CD14-positive monocyte (primary cell): ENCODE measurements at regions not wholly inside any gene's neighbourhood (a gene's known extent, or its start where the extent isn't known, plus 50 kb on each side); places are given as distances from the start of the nearest gene placed in this dataset.

Experiments used
- DNase-seq, 3 donors: peaks; one replicate each; pipeline ENCODE4 v3.0.0-alpha.2; 2011 to 2022
- H2AFZ ChIP-seq: 2 replicates; pipeline ENCODE4 v1.6.0; 2012; ENCODE audit warnings: mild to moderate bottlenecking, low read depth, low read length, inconsistent platforms; ENCODE audit not compliant: insufficient read depth, poor library complexity, severe bottlenecking
- H3K27ac ChIP-seq, 2 donors: 1 replicate in 1 of 2; 2 replicates in 1 of 2; pipeline ENCODE4 v1.5.1; 2012 to 2013; ENCODE audit warnings: low read length in 2 of 2, control low read depth in 1 of 2, inconsistent platforms in 1 of 2, low read depth in 1 of 2, mild to moderate bottlenecking in 1 of 2
- H3K27me3 ChIP-seq, 2 donors: one replicate each; pipeline versions ENCODE4 v1.6.0 to v1.6.1; 2011 to 2013; ENCODE audit warnings: low read length in 2 of 2; ENCODE audit not compliant: control insufficient read depth in 2 of 2, insufficient read depth in 2 of 2
- H3K36me3 ChIP-seq, 2 donors: replicated peaks in 1 of 2; 1 replicate in 1 of 2; 2 replicates in 1 of 2; pipeline versions ENCODE4 v1.5.1 to v1.6.1; 2012 to 2013; ENCODE audit warnings: low read length in 2 of 2, control low read depth in 1 of 2, inconsistent platforms in 1 of 2, mild to moderate bottlenecking in 1 of 2; ENCODE audit not compliant: insufficient read depth in 2 of 2, control insufficient read depth in 1 of 2
- H3K4me1 ChIP-seq, 2 donors: 1 replicate in 1 of 2; 2 replicates in 1 of 2; pipeline versions ENCODE4 v1.5.1 to v1.6.1; 2012 to 2013; ENCODE audit warnings: low read length in 2 of 2, control low read depth in 1 of 2, inconsistent platforms in 1 of 2, mild to moderate bottlenecking in 1 of 2, moderate library complexity in 1 of 2; ENCODE audit not compliant: insufficient read depth in 2 of 2, control insufficient read depth in 1 of 2
- H3K4me2 ChIP-seq: replicated peaks from 2 replicates; pipeline ENCODE3; 2012; ENCODE audit warnings: low read length, moderate library complexity, mild to moderate bottlenecking; ENCODE audit not compliant: poor library complexity, severe bottlenecking; ENCODE audit errors: extremely low read depth
- H3K4me3 ChIP-seq, 3 experiments: fragments of 200-600 bp in 1 of 3; sonication (generic) in 1 of 3; replicated peaks in 1 of 3; 1 replicate in 2 of 3; 2 replicates in 1 of 3; pipeline ENCODE4 v1.5.1; 2011 to 2013; ENCODE audit warnings: low read length in 3 of 3, mild to moderate bottlenecking in 3 of 3, control low read depth in 2 of 3, low read depth in 2 of 3, inconsistent platforms in 1 of 3, moderate library complexity in 1 of 3
- H3K79me2 ChIP-seq: 2 replicates; pipeline ENCODE4 v1.6.0; 2012; ENCODE audit warnings: mild to moderate bottlenecking, control low read depth, inconsistent platforms, low read length, moderate library complexity; ENCODE audit not compliant: insufficient read depth
- H3K9ac ChIP-seq: 2 replicates; pipeline ENCODE4 v1.6.0; 2017; ENCODE audit warnings: low read length, mild to moderate bottlenecking; ENCODE audit not compliant: insufficient read depth, poor library complexity, severe bottlenecking
- H3K9me3 ChIP-seq, 2 donors: replicated peaks in 1 of 2; 1 replicate in 1 of 2; 2 replicates in 1 of 2; pipeline versions ENCODE4 v1.5.1 to v1.6.1; 2012 to 2013; ENCODE audit warnings: low read length in 2 of 2, control low read depth in 1 of 2; ENCODE audit not compliant: control insufficient read depth in 1 of 2, insufficient read depth in 1 of 2
- H4K20me1 ChIP-seq: 2 replicates; pipeline ENCODE4 v1.6.0; 2012; ENCODE audit warnings: mild to moderate bottlenecking, low read length, control low read depth, moderate library complexity; ENCODE audit not compliant: insufficient read depth
- H3K27ac Mint-ChIP-seq, 7 donors: one replicate each; pipeline ENCODE4 v1.8.0; 2020; ENCODE audit warnings: mild to moderate bottlenecking in 7 of 7, mixed read lengths in 7 of 7, moderate library complexity in 6 of 7, inconsistent platforms in 2 of 7
- H3K27me3 Mint-ChIP-seq, 3 donors: one replicate each; pipeline ENCODE4 v1.8.0; 2021 to 2022; ENCODE audit warnings: low read depth in 3 of 3, mild to moderate bottlenecking in 3 of 3, mixed read lengths in 3 of 3, moderate library complexity in 3 of 3, inconsistent platforms in 1 of 3
- H3K36me3 Mint-ChIP-seq, 2 donors: one replicate each; pipeline ENCODE4 v1.8.0; 2020; ENCODE audit warnings: mixed read lengths in 2 of 2, inconsistent platforms in 1 of 2, mild to moderate bottlenecking in 1 of 2
- H3K4me1 Mint-ChIP-seq: one replicate; pipeline ENCODE4 v1.8.0; 2020; ENCODE audit warnings: mild to moderate bottlenecking, mixed read lengths
- H3K4me3 Mint-ChIP-seq, 2 donors: one replicate each; pipeline ENCODE4 v1.8.0; 2020; ENCODE audit warnings: mild to moderate bottlenecking in 2 of 2, mixed read lengths in 2 of 2, moderate library complexity in 1 of 2
- H3K9me3 Mint-ChIP-seq, 7 donors: one replicate each; pipeline ENCODE4 v1.8.0; 2020 to 2022; ENCODE audit warnings: mixed read lengths in 7 of 7, mild to moderate bottlenecking in 6 of 7, moderate library complexity in 6 of 7, inconsistent platforms in 2 of 7
- WGBS: methylation state at CpG from one replicate; pipeline ENCODE4 v1.1.5; 2013; ENCODE audit warnings: missing lambda C conversion rate; ENCODE audit not compliant: insufficient coverage; 5-methylcytosine and 5-hydroxymethylcytosine counted together
- intact Hi-C, 2 donors: fragments of 100-400 bp; cut with micrococcal nuclease; formaldehyde crosslinking; loops; one replicate each; pipeline versions ENCODE4 v1.15.0 to v1.15.1; 2023
- TF ChIP-seq, protein P1 (sequence below): fragments of 200-600 bp; IDR thresholded peaks from one replicate; pipeline ENCODE4 v1.8.0; 2022; ENCODE audit warnings: antibody characterized with exemption, mild to moderate bottlenecking

DNA sequence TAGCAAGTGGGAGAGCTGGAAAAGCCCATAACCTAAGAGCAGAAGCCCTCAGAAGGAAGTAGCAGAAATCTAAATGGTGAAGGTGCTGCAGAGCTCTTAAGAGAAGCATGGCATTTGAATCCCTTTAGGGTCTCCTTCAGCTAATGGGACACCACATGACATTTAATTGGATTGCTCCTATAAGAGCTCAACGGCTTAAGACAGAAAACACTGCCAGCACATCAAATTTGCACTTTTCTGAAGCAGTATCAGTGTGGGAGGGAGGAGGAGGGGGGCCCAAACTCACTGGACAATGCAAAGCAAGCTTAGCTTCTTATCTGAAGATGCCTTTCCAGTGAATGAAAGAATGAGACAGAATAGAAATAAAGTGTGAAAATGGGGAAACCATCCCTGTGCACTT is 287.9 kb upstream of the MTNR1B start:
- Histone ChIP-seq H3K9me3 (peaks cover 0 to 3% of the 10 kb centered on the region in 2 donors), H2AFZ (no peak overlapping the region)

DNA sequence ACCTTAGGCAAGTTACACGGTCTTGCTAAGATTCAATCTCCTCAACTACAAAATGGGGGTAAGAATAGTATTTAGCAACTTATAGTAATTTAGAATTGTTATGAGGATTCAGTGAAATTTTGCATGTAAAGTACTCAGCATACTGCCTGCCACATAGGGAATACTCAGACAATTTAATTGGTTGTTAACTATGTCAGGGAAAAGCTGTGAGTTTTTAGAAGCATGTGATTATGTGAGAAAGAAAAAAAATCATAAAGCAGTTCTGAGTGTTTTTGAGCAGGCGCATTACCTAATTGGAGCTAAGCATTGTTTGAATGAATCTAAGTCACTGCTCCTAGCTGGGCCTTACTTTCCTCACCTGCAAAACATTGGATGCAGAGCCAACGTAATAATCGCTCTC is 287.3 kb upstream of the MTNR1B start:
- Histone ChIP-seq H2AFZ (no peak overlapping the region), H3K27me3 (no peaks in the 10 kb centered on the region), H3K4me2 (no peak overlapping the region), H3K79me2 (no peaks in the 10 kb centered on the region), H3K9ac (no peak overlapping the region), H3K4me3 (no peak overlapping the region), H4K20me1 (no peaks in the 10 kb centered on the region), H3K36me3 (no peaks in the 10 kb centered on the region), H3K4me1 (no peaks in the 10 kb centered on the region), H3K27ac (no peak overlapping the region), H3K9me3 (peaks cover 0 to 3% of the 10 kb centered on the region in 2 donors)
- Mint-ChIP-seq H3K36me3 (no peaks in the 10 kb centered on the region), H3K9me3 (peaks cover 4 to 14% (median 5%) of the 10 kb centered on the region in 7 donors), H3K27me3 (no peaks in the 10 kb centered on the region), H3K4me3 (no peak overlapping the region), H3K4me1 (no peaks in the 10 kb centered on the region), H3K27ac (no peak overlapping the region)
- DNase-seq, result no peak
- 100% methylated on average over 2 of the region's 4 CpGs for WGBS
- intact Hi-C loops, result no loop called here
- TF ChIP-seq, protein P1, sequence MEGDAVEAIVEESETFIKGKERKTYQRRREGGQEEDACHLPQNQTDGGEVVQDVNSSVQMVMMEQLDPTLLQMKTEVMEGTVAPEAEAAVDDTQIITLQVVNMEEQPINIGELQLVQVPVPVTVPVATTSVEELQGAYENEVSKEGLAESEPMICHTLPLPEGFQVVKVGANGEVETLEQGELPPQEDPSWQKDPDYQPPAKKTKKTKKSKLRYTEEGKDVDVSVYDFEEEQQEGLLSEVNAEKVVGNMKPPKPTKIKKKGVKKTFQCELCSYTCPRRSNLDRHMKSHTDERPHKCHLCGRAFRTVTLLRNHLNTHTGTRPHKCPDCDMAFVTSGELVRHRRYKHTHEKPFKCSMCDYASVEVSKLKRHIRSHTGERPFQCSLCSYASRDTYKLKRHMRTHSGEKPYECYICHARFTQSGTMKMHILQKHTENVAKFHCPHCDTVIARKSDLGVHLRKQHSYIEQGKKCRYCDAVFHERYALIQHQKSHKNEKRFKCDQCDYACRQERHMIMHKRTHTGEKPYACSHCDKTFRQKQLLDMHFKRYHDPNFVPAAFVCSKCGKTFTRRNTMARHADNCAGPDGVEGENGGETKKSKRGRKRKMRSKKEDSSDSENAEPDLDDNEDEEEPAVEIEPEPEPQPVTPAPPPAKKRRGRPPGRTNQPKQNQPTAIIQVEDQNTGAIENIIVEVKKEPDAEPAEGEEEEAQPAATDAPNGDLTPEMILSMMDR, result no peak

More for the DNA sequence above, 287.9 kb upstream of the MTNR1B start:
- DNase-seq, result no peak
- no peak overlapping the region for H3K4me2 ChIP-seq
- H3K79me2 ChIP-seq, result no peaks in the 10 kb centered on the region
- H3K27me3 ChIP-seq, result no peaks in the 10 kb centered on the region
- no peak overlapping the region for H3K27ac Mint-ChIP-seq
- H3K36me3 Mint-ChIP-seq, result no peaks in the 10 kb centered on the region
- H3K4me3 Mint-ChIP-seq, result no peak overlapping the region
- H3K9ac ChIP-seq, result no peak overlapping the region
- H3K27me3 Mint-ChIP-seq, result no peaks in the 10 kb centered on the region
- H4K20me1 ChIP-seq, result no peaks in the 10 kb centered on the region
- H3K4me1 ChIP-seq, result no peaks in the 10 kb centered on the region
- TF ChIP-seq, protein P1, result no peak
- no peak overlapping the region for H3K4me3 ChIP-seq
- H3K36me3 ChIP-seq, result no peaks in the 10 kb centered on the region
- no peaks in the 10 kb centered on the region for H3K4me1 Mint-ChIP-seq
- intact Hi-C loops, result no loop called here
- whole genome bisulfite sequencing, result no CpG with 5 or more reads among the region's 1 CpG
- no peak overlapping the region for H3K27ac ChIP-seq
- H3K9me3 Mint-ChIP-seq, result peaks cover 4 to 14% (median 5%) of the 10 kb centered on the region in 7 donors
